ENCODE measurements at regions not wholly inside any gene's neighbourhood (a gene's known extent, or its start where the extent isn't known, plus 50 kb on each side); places are given as distances from the start of the nearest gene placed in this dataset.

DNA sequence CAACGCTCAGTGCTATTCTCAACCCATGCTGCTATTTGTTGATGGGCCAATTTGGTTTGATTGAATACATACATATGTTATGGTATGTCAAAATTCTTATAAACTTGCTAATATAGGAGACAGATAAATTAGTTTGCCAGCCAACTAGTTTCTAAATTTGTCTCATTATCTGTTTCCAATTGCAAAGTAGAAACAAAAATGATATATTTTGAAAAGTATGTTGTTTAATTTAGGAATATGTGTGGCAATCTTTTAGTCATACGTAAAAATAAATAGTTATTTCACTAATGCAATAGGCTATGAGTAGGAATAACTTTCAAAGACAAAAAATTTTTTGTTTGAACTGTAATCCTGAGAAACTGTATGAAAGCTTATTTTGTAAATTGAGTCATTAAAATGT lies 210.6 kb upstream of the KCNJ16 start:
- TF ChIP-seq, protein P1, sequence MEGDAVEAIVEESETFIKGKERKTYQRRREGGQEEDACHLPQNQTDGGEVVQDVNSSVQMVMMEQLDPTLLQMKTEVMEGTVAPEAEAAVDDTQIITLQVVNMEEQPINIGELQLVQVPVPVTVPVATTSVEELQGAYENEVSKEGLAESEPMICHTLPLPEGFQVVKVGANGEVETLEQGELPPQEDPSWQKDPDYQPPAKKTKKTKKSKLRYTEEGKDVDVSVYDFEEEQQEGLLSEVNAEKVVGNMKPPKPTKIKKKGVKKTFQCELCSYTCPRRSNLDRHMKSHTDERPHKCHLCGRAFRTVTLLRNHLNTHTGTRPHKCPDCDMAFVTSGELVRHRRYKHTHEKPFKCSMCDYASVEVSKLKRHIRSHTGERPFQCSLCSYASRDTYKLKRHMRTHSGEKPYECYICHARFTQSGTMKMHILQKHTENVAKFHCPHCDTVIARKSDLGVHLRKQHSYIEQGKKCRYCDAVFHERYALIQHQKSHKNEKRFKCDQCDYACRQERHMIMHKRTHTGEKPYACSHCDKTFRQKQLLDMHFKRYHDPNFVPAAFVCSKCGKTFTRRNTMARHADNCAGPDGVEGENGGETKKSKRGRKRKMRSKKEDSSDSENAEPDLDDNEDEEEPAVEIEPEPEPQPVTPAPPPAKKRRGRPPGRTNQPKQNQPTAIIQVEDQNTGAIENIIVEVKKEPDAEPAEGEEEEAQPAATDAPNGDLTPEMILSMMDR (IDR thresholded peaks at IDR 0.05), result no peak
- TF ChIP-seq RFX5 (IDR thresholded peaks at IDR 0.05; ENCODE audit: low read length) (no peak), EP300 (IDR thresholded peaks at IDR 0.05; ENCODE audit: borderline replicate concordance in 1 of 2, low read depth in 1 of 2, low read length in 1 of 2) (no peak), EZH2phosphoT487 (IDR thresholded peaks at IDR 0.05; ENCODE audit: borderline replicate concordance, low read depth) (no peak), SIN3A (IDR thresholded peaks at IDR 0.05; ENCODE audit: borderline replicate concordance, low read depth, low read length) (no peak), TCF12 (IDR thresholded peaks at IDR 0.05) (no peak), YY1 (IDR thresholded peaks at IDR 0.05; ENCODE audit: low read depth) (no peak), JUND (IDR thresholded peaks at IDR 0.05) (no peak), RAD21 (IDR thresholded peaks at IDR 0.05; ENCODE audit: low read length) (no peak)

All from SK-N-SH (cell line).